ENCODE measurements at regions not wholly inside any gene's neighbourhood (a gene's known extent, or its start where the extent isn't known, plus 50 kb on each side); places are given as distances from the start of the nearest gene placed in this dataset.
"Not testable (repeated sequence)": the region's sequence is repeated elsewhere in the genome, so short reads cannot be mapped to it uniquely, and the experiment has no call there.

DNA sequence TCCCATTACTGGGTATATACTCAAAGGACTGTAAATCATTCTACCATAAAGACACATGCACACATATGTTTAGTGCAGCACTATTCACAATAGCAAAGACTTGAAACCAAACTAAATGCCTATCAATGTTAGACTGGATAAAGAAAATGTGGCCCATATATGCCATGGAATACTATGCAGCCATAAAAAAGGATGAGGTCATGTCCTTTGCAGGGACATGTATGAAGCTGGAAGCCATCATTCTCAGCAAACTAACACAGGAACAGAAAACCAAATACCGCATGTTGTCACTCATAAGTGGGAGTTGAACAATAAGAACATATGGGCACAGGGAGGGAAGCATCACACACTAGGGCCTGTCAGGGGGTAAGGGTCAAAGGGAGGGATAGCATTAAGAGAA is 1172.4 kb upstream of the ADGRB3 start:
- TF ChIP-seq EZH2 (IDR thresholded peaks at IDR 0.05; ENCODE audit: low read depth) = not testable (repeated sequence)
- TF ChIP-seq, protein P1, sequence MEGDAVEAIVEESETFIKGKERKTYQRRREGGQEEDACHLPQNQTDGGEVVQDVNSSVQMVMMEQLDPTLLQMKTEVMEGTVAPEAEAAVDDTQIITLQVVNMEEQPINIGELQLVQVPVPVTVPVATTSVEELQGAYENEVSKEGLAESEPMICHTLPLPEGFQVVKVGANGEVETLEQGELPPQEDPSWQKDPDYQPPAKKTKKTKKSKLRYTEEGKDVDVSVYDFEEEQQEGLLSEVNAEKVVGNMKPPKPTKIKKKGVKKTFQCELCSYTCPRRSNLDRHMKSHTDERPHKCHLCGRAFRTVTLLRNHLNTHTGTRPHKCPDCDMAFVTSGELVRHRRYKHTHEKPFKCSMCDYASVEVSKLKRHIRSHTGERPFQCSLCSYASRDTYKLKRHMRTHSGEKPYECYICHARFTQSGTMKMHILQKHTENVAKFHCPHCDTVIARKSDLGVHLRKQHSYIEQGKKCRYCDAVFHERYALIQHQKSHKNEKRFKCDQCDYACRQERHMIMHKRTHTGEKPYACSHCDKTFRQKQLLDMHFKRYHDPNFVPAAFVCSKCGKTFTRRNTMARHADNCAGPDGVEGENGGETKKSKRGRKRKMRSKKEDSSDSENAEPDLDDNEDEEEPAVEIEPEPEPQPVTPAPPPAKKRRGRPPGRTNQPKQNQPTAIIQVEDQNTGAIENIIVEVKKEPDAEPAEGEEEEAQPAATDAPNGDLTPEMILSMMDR (conservative IDR thresholded peaks at IDR 0.05) = not testable (repeated sequence)

Data from PC-9 (cell line).